22Rv1 (cell line): ENCODE measurements at regions not wholly inside any gene's neighbourhood (a gene's known extent, or its start where the extent isn't known, plus 50 kb on each side); places are given as distances from the start of the nearest gene placed in this dataset.

ENCODE experiments used
- ZFX ChIP-seq: fragments of 450-650 bp; IDR thresholded peaks from 2 replicates; pipeline ENCODE4 v1.6.1; 2017; ENCODE audit warnings: antibody characterized with exemption, borderline replicate concordance
- TF ChIP-seq, protein P1 (sequence below): fragments of 450-650 bp; IDR thresholded peaks from 2 replicates; pipeline ENCODE4 v1.5.1; 2017; ENCODE audit warnings: mild to moderate bottlenecking

DNA sequence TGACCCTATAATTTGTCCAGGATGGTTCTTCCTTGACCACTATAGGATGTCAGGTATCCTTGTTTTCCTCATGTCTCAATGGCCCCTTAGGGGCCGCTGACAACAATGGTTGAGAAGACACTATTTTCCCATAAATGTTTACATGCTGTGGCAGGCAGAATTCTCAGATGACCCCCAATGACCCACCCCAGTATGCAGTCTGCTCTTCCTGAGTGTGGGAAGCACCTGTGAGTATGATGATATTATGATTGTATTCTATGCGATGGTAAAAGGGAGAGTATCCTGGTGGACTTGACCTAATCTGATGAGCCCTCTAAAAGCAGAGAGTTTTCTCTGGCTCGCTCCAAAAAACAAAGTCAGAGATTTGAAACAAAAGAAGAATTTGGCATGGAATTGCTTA lies 123.1 kb upstream of the DLX2 start:
- no peak for TF ChIP-seq ZFX
- TF ChIP-seq, protein P1, sequence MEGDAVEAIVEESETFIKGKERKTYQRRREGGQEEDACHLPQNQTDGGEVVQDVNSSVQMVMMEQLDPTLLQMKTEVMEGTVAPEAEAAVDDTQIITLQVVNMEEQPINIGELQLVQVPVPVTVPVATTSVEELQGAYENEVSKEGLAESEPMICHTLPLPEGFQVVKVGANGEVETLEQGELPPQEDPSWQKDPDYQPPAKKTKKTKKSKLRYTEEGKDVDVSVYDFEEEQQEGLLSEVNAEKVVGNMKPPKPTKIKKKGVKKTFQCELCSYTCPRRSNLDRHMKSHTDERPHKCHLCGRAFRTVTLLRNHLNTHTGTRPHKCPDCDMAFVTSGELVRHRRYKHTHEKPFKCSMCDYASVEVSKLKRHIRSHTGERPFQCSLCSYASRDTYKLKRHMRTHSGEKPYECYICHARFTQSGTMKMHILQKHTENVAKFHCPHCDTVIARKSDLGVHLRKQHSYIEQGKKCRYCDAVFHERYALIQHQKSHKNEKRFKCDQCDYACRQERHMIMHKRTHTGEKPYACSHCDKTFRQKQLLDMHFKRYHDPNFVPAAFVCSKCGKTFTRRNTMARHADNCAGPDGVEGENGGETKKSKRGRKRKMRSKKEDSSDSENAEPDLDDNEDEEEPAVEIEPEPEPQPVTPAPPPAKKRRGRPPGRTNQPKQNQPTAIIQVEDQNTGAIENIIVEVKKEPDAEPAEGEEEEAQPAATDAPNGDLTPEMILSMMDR, result no peak
